Choroid plexus epithelial cell (primary cell): ENCODE measurements at regions not wholly inside any gene's neighbourhood (a gene's known extent, or its start where the extent isn't known, plus 50 kb on each side); places are given as distances from the start of the nearest gene placed in this dataset.
"Not testable (repeated sequence)": the region's sequence is repeated elsewhere in the genome, so short reads cannot be mapped to it uniquely, and the experiment has no call there.

Experiments used
- DNase-seq: peaks from one replicate; pipeline ENCODE4 v3.0.0-alpha.2; 2010; ENCODE audit warnings: low read depth
- H3K4me3 ChIP-seq: 2 replicates; pipeline ENCODE4 v1.5.1; 2011; ENCODE audit warnings: low read depth, mild to moderate bottlenecking, control low read depth, low read length, moderate library complexity
- TF ChIP-seq, protein P1 (sequence below): conservative IDR thresholded peaks from 2 replicates; pipeline ENCODE4 v1.5.1; 2011; ENCODE audit warnings: low read depth, mild to moderate bottlenecking, control low read depth, inconsistent platforms, low read length, moderate library complexity

DNA sequence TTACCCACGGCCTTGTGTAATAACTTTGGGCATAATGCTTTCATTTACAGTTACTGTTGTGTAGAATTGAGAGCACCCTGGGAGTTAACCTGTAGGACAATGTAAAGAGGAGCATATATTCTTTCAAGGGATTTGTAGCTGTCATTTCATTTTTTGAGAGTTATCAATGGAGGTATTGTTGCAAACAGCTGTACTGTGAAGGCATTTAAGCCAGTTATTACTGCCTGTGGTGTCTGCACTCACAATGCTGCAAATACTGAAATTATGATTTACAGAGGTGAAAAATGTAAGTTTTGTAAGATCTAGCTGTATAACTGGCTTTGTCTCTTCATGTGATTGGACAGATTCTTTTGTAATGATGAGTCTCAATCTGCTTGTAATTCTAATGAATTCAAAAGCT is 131.5 kb upstream of the FAT1 start:
- no peak overlapping the region for H3K4me3 ChIP-seq
- DNase-seq = no peak
- TF ChIP-seq, protein P1, sequence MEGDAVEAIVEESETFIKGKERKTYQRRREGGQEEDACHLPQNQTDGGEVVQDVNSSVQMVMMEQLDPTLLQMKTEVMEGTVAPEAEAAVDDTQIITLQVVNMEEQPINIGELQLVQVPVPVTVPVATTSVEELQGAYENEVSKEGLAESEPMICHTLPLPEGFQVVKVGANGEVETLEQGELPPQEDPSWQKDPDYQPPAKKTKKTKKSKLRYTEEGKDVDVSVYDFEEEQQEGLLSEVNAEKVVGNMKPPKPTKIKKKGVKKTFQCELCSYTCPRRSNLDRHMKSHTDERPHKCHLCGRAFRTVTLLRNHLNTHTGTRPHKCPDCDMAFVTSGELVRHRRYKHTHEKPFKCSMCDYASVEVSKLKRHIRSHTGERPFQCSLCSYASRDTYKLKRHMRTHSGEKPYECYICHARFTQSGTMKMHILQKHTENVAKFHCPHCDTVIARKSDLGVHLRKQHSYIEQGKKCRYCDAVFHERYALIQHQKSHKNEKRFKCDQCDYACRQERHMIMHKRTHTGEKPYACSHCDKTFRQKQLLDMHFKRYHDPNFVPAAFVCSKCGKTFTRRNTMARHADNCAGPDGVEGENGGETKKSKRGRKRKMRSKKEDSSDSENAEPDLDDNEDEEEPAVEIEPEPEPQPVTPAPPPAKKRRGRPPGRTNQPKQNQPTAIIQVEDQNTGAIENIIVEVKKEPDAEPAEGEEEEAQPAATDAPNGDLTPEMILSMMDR = no peak

- TF ChIP-seq, protein P1 = no peak
- H3K4me3 ChIP-seq = no peak overlapping the region
- no peak for DNase-seq
Measured at GRCh38 chr4:186857793-186858192, 134.1 kb upstream of the FAT1 start.

- no peak for DNase-seq
- no peak overlapping the region for H3K4me3 ChIP-seq
- TF ChIP-seq, protein P1 = no peak
Measured at GRCh38 chr4:186858355-186858754, 134.7 kb upstream of the FAT1 start.

DNA sequence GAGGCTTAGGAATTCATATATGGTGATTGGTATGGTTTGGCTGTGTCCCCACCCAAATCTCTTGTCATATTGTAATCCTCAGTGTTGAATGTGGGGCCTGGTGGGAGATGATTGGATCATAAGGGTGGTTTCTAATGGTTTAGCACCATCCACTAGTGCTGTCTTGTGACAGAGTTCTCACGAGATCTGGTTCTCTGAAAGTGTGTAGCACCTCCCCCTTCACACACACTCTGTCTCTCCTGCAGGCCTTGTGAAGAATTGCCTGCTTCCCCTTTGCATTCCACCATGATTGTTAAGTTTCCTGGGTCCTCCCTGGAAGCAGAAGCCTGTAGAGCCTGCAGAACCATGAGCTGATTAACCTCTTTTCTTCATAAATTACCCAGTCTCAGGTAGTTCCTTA is 135.8 kb upstream of the FAT1 start:
- no peak for DNase-seq
- TF ChIP-seq, protein P1 = no peak
- no peak overlapping the region for H3K4me3 ChIP-seq

- TF ChIP-seq, protein P1 = no peak
- no peak for DNase-seq
- H3K4me3 ChIP-seq = no peak overlapping the region
Measured at GRCh38 chr4:186861317-186861716, 137.7 kb upstream of the FAT1 start.

DNA sequence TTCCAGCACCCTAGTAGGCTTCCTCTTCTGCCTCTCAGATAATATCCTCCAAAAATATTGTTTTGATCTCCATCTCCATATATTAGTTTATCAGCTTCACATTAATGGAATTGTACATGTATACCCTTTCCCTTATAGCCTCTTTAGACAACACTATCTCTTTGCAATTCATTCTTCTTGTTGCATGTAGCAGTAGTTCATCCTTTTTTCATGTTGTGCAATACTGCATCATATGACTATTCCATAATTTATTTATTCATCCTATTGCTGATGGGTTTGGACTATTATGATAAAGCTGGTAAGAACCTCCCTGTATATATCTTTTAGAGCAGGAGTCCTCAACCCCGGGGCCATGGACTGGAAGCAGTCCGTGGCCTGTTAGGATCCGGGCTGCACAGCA is 148.2 kb upstream of the FAT1 start:
- no peak overlapping the region for H3K4me3 ChIP-seq
- TF ChIP-seq, protein P1 = no peak
- DNase-seq = no peak

DNA sequence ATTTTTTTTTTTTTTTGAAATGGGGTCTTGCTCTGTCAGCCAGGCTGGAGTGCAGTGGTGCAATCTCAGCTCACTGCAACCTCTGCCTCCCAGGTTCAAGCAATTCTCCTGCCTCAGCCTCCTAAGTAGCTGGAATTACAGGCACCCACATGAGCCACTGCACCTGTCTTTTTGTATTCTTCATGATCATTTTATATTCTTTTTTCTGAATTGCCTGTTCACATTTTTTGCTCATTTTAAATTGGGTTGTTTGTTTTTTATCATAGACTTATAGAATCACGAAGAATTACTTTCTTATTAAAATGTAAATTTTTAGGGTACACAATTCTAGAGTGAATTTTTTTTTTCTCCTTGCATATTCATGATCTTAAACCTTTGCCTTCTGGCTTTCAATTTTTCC is 149.4 kb upstream of the FAT1 start:
- DNase-seq, H3K4me3 ChIP-seq: not testable (repeated sequence)

DNA sequence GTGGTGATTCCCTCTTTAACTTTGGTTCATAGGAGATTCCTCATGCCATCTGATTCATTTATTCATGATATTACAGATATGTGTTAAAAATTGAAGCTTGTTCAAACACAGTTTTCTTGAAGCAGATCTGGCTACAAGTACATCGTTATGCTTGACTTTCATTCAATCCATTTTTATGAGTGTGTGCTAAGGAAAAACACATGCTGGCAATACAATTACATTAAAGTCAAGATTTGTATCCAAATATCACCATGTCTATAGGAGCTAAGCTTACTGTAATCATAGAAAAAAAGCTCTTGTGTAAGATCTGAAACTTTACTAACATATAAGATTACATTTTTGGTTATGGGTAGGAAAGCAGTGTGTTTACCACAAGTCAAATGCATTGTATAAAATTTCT is 151.8 kb upstream of the FAT1 start:
- TF ChIP-seq, protein P1 = no peak
- no peak for DNase-seq
- H3K4me3 ChIP-seq = no peak overlapping the region
